Ramos (cell line): ENCODE measurements at regions not wholly inside any gene's neighbourhood (a gene's known extent, or its start where the extent isn't known, plus 50 kb on each side); places are given as distances from the start of the nearest gene placed in this dataset.

Source experiments
- in situ Hi-C: fragments of 300-500 bp; cut with MboI; formaldehyde crosslinking; loops from one replicate; pipeline ENCODE4 v1.14.3; 2022; ENCODE audit warnings: low sequenced_read_pairs; ENCODE audit not compliant: unreplicated experiment

GRCh38 chr21:39033878-39034589, 149.2 kb downstream of the PSMG1 start:
- in situ Hi-C loops: no loop called here

- in situ Hi-C loops: no loop called here
Observed at GRCh38 chr21:39029900-39030884, 153.1 kb downstream of the PSMG1 start.

GRCh38 chr21:39029086-39029755, 154.0 kb downstream of the PSMG1 start:
- in situ Hi-C loops: no loop called here

GRCh38 chr21:39025198-39025597, 158.1 kb downstream of the PSMG1 start:
- in situ Hi-C loops: no loop called here

GRCh38 chr21:39024538-39024937, 158.7 kb downstream of the PSMG1 start:
- in situ Hi-C loops: no loop called here

- in situ Hi-C loops: no loop called here
Observed at GRCh38 chr21:39022863-39023693, 160.2 kb downstream of the PSMG1 start.

GRCh38 chr21:39022466-39022862, 160.8 kb downstream of the PSMG1 start:
- in situ Hi-C loops: no loop called here

GRCh38 chr21:39022035-39022434, 161.2 kb downstream of the PSMG1 start:
- in situ Hi-C loops: no loop called here

GRCh38 chr21:39021478-39021832, 161.8 kb downstream of the PSMG1 start:
- in situ Hi-C loops: no loop called here

- in situ Hi-C loops: no loop called here
Observed at GRCh38 chr21:39020751-39021477, 162.3 kb downstream of the PSMG1 start.

GRCh38 chr21:39018730-39019129, 164.5 kb downstream of the PSMG1 start:
- in situ Hi-C loops: no loop called here

- in situ Hi-C loops: no loop called here
Observed at GRCh38 chr21:39016740-39017315, 166.4 kb downstream of the PSMG1 start.

GRCh38 chr21:39014747-39015146, 168.5 kb downstream of the PSMG1 start:
- in situ Hi-C loops: no loop called here

- in situ Hi-C loops: no loop called here
Observed at GRCh38 chr21:39012326-39013230, 170.7 kb downstream of the PSMG1 start.

- in situ Hi-C loops: no loop called here
Observed at GRCh38 chr21:39011911-39012310, 171.3 kb downstream of the PSMG1 start.

GRCh38 chr21:39010629-39011404, 172.4 kb downstream of the PSMG1 start:
- in situ Hi-C loops: no loop called here

- in situ Hi-C loops: no loop called here
Observed at GRCh38 chr21:39009587-39010225, 173.5 kb downstream of the PSMG1 start.
